Panc1 (cell line): ENCODE measurements at regions not wholly inside any gene's neighbourhood (a gene's known extent, or its start where the extent isn't known, plus 50 kb on each side); places are given as distances from the start of the nearest gene placed in this dataset.

Experiments
- ATAC-seq: fragments of 200-7000 bp; cut with Tn5 transposase; 2 replicates; pipeline ENCODE4 v1.9.1; 2020; ENCODE audit warnings: mild to moderate bottlenecking, moderate library complexity
- BruUV-seq: library from RNA; stranded (reverse); fragments of 400-500 nt; replicated peaks from 2 replicates; lab custom pipeline; 2021; lab: Mats Ljungman, UMichigan
- CTCF ChIA-PET: fragments of 300-600 bp; sonication (Branson Sonifier 250); formaldehyde crosslinking; loops from one replicate; lab custom pipeline; 2022; ENCODE audit warnings: antibody characterized with exemption; lab: Charles Lee
- POLR2A ChIA-PET: fragments of 300-600 bp; sonication (Branson Sonifier 250); formaldehyde crosslinking; loops from one replicate; lab custom pipeline; 2022; ENCODE audit warnings: antibody characterized with exemption; lab: Charles Lee
- DNase-seq: peaks from one replicate; pipeline ENCODE4 v3.0.0-alpha.2; 2010; ENCODE audit warnings: low read depth, low spot score
- H3K27ac ChIP-seq: 2 replicates; pipeline ENCODE4 v1.5.1; 2011; ENCODE audit warnings: mild to moderate bottlenecking, low read length, inconsistent platforms
- H3K27me3 ChIP-seq: fragments of 200-500 bp; sonication (Bioruptor generic); 2 replicates; pipeline ENCODE4 v1.6.0; 2014; ENCODE audit warnings: low read length, inconsistent platforms; ENCODE audit not compliant: control insufficient read depth, insufficient read depth
- H3K36me3 ChIP-seq: fragments of 200-500 bp; sonication (Bioruptor generic); 2 replicates; pipeline ENCODE4 v1.5.1; 2014; ENCODE audit warnings: inconsistent platforms, mild to moderate bottlenecking, low read length, moderate library complexity; ENCODE audit not compliant: control insufficient read depth, insufficient read depth
- H3K4me1 ChIP-seq: 2 replicates; pipeline ENCODE4 v1.5.1; 2011; ENCODE audit warnings: inconsistent platforms, mild to moderate bottlenecking, low read length, moderate library complexity; ENCODE audit not compliant: control insufficient read depth, insufficient read depth
- H3K4me3 ChIP-seq, 2 experiments: 2 replicates each; pipeline ENCODE4 v1.5.1; 2011 to 2012; ENCODE audit warnings: low read depth in 2 of 2, low read length in 2 of 2, mild to moderate bottlenecking in 2 of 2, inconsistent platforms in 1 of 2, moderate library complexity in 1 of 2
- H3K9me3 ChIP-seq: fragments of 200-500 bp; sonication (Bioruptor generic); 2 replicates; pipeline ENCODE4 v1.5.1; 2014; ENCODE audit warnings: low read depth, mild to moderate bottlenecking, inconsistent platforms, low read length, moderate library complexity; ENCODE audit not compliant: control insufficient read depth, insufficient read depth
- POLR2AphosphoS5 ChIP-seq: IDR thresholded peaks from 2 replicates; pipeline ENCODE4 v1.6.1; 2012; ENCODE audit warnings: mild to moderate bottlenecking, low read depth, low read length, moderate library complexity
- SIN3A ChIP-seq: IDR thresholded peaks from 2 replicates; pipeline ENCODE4 v1.6.1; 2012; ENCODE audit warnings: low read depth, mild to moderate bottlenecking, low read length, moderate library complexity, borderline replicate concordance; ENCODE audit not compliant: insufficient read depth
- TCF7L2 ChIP-seq: IDR thresholded peaks from 2 replicates; pipeline ENCODE4 v1.6.1; 2011; ENCODE audit warnings: mild to moderate bottlenecking, low read depth, low read length, inconsistent platforms
- in situ Hi-C: cut with HindIII; loops from 2 replicates; pipeline ENCODE4 v1.10.0; 2016; ENCODE audit warnings: low sequenced_read_pairs, low pct_unique_long_range_greater_than_20kb
- intact Hi-C: fragments of 100-400 bp; cut with micrococcal nuclease; formaldehyde crosslinking; loops from one replicate; pipeline ENCODE4 v1.10.0; 2022; ENCODE audit not compliant: unreplicated experiment
- TF ChIP-seq, protein P1 (sequence below), 2 experiments: IDR thresholded peaks; 2 replicates each; pipeline ENCODE4 v1.6.1; 2011 to 2012; ENCODE audit warnings: low read depth in 2 of 2, control low read depth in 1 of 2, low read length in 1 of 2, mild to moderate bottlenecking in 1 of 2, moderate library complexity in 1 of 2; ENCODE audit not compliant: insufficient read depth in 1 of 2
- TF ChIP-seq, protein P2 (sequence below): fragments of 450-650 bp; IDR thresholded peaks from 2 replicates; pipeline ENCODE4 v1.5.1; 2017; ENCODE audit warnings: mild to moderate bottlenecking

DNA sequence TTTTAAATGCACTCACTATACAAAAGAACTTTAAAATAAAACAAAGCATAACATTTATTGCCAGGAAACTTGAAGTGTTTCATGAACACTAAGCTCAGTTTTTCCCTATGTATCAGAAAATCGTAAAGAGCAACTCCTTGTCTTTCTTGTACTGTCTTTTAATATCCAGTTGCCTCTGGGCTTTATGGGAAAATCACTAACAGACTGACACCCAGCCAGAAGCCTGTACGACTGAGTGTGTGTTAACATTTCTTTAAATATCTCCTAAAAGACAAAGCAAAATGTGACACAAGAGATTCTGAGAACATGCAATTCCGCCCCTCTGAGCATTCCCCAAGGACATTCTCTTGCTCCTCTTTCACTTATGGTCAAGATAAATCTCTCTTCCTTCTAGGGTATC lies 347.5 kb upstream of the DPYD start:
- TF ChIP-seq POLR2AphosphoS5 (no peak), SIN3A (no peak)
- TF ChIP-seq, protein P1, sequence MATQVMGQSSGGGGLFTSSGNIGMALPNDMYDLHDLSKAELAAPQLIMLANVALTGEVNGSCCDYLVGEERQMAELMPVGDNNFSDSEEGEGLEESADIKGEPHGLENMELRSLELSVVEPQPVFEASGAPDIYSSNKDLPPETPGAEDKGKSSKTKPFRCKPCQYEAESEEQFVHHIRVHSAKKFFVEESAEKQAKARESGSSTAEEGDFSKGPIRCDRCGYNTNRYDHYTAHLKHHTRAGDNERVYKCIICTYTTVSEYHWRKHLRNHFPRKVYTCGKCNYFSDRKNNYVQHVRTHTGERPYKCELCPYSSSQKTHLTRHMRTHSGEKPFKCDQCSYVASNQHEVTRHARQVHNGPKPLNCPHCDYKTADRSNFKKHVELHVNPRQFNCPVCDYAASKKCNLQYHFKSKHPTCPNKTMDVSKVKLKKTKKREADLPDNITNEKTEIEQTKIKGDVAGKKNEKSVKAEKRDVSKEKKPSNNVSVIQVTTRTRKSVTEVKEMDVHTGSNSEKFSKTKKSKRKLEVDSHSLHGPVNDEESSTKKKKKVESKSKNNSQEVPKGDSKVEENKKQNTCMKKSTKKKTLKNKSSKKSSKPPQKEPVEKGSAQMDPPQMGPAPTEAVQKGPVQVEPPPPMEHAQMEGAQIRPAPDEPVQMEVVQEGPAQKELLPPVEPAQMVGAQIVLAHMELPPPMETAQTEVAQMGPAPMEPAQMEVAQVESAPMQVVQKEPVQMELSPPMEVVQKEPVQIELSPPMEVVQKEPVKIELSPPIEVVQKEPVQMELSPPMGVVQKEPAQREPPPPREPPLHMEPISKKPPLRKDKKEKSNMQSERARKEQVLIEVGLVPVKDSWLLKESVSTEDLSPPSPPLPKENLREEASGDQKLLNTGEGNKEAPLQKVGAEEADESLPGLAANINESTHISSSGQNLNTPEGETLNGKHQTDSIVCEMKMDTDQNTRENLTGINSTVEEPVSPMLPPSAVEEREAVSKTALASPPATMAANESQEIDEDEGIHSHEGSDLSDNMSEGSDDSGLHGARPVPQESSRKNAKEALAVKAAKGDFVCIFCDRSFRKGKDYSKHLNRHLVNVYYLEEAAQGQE (IDR thresholded peaks at IDR 0.05; ENCODE audit: insufficient read depth in 1 of 2, low read depth in 2 of 2, low read length in 1 of 2): no peak
- no peak for DNase-seq
- ChIA-PET CTCF (no interaction called here), POLR2A (interaction anchor here (0.6 kb wide), 1 partner anchor 76 kb away, joined by 3 read pairs; no protein-coding TSS in a partner anchor)
- no peak for ATAC-seq
- BruUV-seq: no TSS peak
- Histone ChIP-seq H3K4me1 (no peaks in the 10 kb centered on the region), H3K36me3 (no peaks in the 10 kb centered on the region), H3K4me3 (no peak overlapping the region), H3K27me3 (no peaks in the 10 kb centered on the region), H3K9me3 (no peaks in the 10 kb centered on the region), H3K27ac (no peak overlapping the region)
- intact Hi-C loops: no loop called here
- in situ Hi-C loops: no loop called here

DNA sequence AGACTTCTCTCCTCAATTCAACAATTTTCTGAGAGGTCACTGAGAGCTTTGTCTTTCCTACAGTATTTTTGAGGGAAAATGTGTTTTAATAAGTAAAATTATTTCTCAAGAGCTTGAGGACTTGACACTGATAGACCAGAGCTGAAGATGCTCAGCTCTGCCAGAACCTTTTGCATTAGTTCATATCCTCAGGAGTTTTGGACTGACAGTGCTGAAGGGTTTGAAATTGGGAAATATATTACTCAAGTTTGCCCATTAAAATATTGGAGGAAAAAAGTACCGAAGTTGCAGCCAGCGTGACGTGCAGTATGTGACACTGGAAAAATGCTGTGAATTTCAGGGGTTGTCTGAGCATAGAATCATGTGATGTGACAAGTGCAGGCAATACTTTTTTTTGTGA lies 346.6 kb upstream of the DPYD start:
- no peak overlapping the region for H3K4me3 ChIP-seq
- no peaks in the 10 kb centered on the region for H3K27me3 ChIP-seq
- TF ChIP-seq, protein P2, sequence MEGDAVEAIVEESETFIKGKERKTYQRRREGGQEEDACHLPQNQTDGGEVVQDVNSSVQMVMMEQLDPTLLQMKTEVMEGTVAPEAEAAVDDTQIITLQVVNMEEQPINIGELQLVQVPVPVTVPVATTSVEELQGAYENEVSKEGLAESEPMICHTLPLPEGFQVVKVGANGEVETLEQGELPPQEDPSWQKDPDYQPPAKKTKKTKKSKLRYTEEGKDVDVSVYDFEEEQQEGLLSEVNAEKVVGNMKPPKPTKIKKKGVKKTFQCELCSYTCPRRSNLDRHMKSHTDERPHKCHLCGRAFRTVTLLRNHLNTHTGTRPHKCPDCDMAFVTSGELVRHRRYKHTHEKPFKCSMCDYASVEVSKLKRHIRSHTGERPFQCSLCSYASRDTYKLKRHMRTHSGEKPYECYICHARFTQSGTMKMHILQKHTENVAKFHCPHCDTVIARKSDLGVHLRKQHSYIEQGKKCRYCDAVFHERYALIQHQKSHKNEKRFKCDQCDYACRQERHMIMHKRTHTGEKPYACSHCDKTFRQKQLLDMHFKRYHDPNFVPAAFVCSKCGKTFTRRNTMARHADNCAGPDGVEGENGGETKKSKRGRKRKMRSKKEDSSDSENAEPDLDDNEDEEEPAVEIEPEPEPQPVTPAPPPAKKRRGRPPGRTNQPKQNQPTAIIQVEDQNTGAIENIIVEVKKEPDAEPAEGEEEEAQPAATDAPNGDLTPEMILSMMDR: no peak
- TF ChIP-seq TCF7L2 (no peak), POLR2AphosphoS5 (no peak), SIN3A (no peak)
- TF ChIP-seq, protein P1 (IDR thresholded peaks at IDR 0.05; ENCODE audit: insufficient read depth in 1 of 2, low read depth in 2 of 2, low read length in 1 of 2): no peak
- ATAC-seq: no peak
- H3K36me3 ChIP-seq: no peaks in the 10 kb centered on the region
- CTCF ChIA-PET: no interaction called here
- no peaks in the 10 kb centered on the region for H3K4me1 ChIP-seq
- no peak overlapping the region for H3K27ac ChIP-seq
- POLR2A ChIA-PET: no interaction called here
- H3K9me3 ChIP-seq: no peaks in the 10 kb centered on the region
- DNase-seq: no peak
- intact Hi-C loops (no loop called here), in situ Hi-C loops (no loop called here)
- no TSS peak for BruUV-seq
